Progenitor cell of endocrine pancreas (in vitro differentiated cells): ENCODE measurements at regions not wholly inside any gene's neighbourhood (a gene's known extent, or its start where the extent isn't known, plus 50 kb on each side); places are given as distances from the start of the nearest gene placed in this dataset.

Source experiments
- DNase-seq: peaks from one replicate; pipeline ENCODE4 v3.0.0; 2021; ENCODE audit warnings: low spot score; ENCODE audit not compliant: unreplicated experiment
- H3K27ac Mint-ChIP-seq: 2 replicates; pipeline ENCODE4 v1.8.0; 2021; ENCODE audit warnings: mild to moderate bottlenecking, moderate library complexity, mixed read lengths
- H3K27me3 Mint-ChIP-seq: 2 replicates; pipeline ENCODE4 v1.8.0; 2021; ENCODE audit warnings: mixed read lengths
- H3K36me3 Mint-ChIP-seq: 2 replicates; pipeline ENCODE4 v1.8.0; 2022; ENCODE audit warnings: mixed read lengths; ENCODE audit not compliant: insufficient read depth
- H3K4me1 Mint-ChIP-seq: 2 replicates; pipeline ENCODE4 v1.8.0; 2021; ENCODE audit warnings: low read depth, mixed read lengths
- H3K4me3 Mint-ChIP-seq: 2 replicates; pipeline ENCODE4 v1.8.0; 2021; ENCODE audit warnings: low read depth, mild to moderate bottlenecking, moderate library complexity, mixed read lengths
- H3K9me3 Mint-ChIP-seq: 2 replicates; pipeline ENCODE4 v1.8.0; 2021; ENCODE audit warnings: low read depth, mixed read lengths
- TF ChIP-seq, protein P1 (sequence below): fragments of 200-600 bp; sonication (generic); IDR thresholded peaks from one replicate; pipeline ENCODE4 v1.5.0; 2021; ENCODE audit warnings: antibody characterized with exemption, mild to moderate bottlenecking; ENCODE audit not compliant: unreplicated experiment

DNA sequence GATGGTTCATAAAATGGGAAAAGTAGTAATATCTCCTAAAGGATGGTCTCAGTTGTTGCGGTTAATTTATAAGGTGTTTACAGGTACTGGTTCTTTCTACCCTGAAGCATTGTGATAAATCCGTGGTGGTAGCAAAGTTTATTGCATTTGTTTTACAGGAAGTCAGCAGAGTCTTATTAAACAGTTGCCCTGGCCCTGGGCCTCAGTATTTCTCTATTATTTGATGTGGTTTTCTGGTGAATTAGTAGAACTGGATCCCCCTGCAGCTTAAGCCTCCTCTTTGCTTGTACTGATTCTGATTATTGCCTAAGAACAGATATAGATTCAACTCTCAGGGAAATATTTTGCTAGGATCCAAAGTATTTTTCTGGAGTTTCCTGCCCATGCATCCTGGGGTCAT lies 76.4 kb upstream of the CD55 start:
- Mint-ChIP-seq H3K4me1 (peaks cover 9% of the 10 kb centered on the region), H3K27ac (no peak overlapping the region), H3K4me3 (no peak overlapping the region), H3K36me3 (no peaks in the 10 kb centered on the region), H3K9me3 (no peaks in the 10 kb centered on the region), H3K27me3 (peaks cover 6% of the 10 kb centered on the region)
- TF ChIP-seq, protein P1, sequence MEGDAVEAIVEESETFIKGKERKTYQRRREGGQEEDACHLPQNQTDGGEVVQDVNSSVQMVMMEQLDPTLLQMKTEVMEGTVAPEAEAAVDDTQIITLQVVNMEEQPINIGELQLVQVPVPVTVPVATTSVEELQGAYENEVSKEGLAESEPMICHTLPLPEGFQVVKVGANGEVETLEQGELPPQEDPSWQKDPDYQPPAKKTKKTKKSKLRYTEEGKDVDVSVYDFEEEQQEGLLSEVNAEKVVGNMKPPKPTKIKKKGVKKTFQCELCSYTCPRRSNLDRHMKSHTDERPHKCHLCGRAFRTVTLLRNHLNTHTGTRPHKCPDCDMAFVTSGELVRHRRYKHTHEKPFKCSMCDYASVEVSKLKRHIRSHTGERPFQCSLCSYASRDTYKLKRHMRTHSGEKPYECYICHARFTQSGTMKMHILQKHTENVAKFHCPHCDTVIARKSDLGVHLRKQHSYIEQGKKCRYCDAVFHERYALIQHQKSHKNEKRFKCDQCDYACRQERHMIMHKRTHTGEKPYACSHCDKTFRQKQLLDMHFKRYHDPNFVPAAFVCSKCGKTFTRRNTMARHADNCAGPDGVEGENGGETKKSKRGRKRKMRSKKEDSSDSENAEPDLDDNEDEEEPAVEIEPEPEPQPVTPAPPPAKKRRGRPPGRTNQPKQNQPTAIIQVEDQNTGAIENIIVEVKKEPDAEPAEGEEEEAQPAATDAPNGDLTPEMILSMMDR, result no peak
- DNase-seq, result no peak

DNA sequence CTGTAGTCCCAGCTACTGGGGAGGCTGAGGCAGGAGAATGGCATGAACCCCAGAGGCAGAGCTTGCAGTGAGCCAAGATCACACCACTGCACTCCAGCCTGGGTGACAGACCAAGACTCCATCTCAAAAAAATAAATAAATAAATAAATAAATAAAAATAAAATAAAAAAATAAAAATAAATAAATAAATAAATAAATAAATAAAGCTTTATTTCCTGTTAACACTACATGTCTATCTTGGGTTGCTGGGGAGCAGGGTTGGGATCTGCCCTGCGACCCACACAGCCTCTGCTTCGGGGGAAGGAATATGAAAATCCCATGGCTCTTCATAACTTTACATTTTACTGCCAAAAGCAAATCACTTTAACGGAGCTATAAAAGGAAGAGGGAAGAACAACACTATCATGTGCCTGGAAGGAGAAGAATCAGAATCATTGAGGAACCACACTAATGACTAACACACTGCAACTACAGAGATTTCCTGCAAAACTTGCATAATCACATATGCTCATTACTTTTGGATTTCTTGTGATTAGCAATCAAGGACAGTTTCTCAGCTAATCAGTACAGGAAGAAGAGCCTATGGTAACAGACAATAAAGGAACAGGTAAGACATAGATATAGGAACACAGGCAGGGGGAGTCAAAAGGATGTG lies 72.8 kb upstream of the CD55 start:
- TF ChIP-seq, protein P1, result no peak
- no peak overlapping the region for H3K4me3 Mint-ChIP-seq
- no peak for DNase-seq
- no peak overlapping the region for H3K27ac Mint-ChIP-seq
- peaks cover 10% of the 10 kb centered on the region for H3K9me3 Mint-ChIP-seq
- no peaks in the 10 kb centered on the region for H3K36me3 Mint-ChIP-seq
- no peaks in the 10 kb centered on the region for H3K4me1 Mint-ChIP-seq
- H3K27me3 Mint-ChIP-seq, result peaks cover 6% of the 10 kb centered on the region

DNA sequence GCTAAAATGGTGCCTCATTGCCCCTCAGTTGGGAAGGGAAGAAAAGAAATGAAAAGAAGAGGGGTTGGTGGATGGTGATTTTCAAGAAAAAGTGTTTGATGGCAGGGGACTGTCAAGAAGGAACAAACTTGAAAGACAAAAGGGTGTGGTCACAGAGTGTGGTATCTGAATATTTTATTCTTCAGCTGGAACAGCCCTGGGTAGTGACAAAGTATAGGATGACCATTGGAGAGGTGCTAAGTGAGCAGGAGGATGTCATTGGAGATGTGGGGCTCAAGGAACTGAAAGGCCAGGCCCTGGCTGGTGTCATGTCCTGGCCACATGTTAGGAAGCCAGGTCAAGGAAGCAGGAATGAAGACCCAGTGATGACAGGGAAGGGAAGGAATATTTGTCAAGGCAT lies 71.0 kb upstream of the CD55 start:
- Mint-ChIP-seq H3K4me1 (no peaks in the 10 kb centered on the region), H3K4me3 (no peak overlapping the region), H3K27me3 (peaks cover 4% of the 10 kb centered on the region), H3K9me3 (peaks cover 17% of the 10 kb centered on the region), H3K27ac (no peak overlapping the region), H3K36me3 (no peaks in the 10 kb centered on the region)
- TF ChIP-seq, protein P1, result no peak
- DNase-seq, result no peak

DNA sequence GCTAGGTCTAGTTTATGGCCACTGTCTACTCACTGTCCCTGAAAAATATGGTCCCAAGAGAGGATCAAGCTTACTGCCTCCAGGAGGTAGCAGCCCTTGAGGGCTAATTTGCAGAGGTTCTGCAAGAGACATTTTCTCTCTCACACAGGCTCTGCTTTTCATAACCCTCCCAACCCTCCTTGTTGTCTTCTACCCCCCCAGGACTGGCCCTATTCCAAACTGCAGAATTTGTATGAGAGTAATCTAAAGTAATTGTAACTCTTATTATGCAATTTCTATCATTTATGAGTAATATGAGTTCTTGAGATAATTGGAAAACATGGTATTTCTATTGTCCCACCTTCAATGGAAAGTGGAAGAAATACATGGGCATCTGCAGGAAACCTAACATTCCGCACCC lies 70.4 kb upstream of the CD55 start:
- Mint-ChIP-seq H3K4me3 (no peak overlapping the region), H3K36me3 (no peaks in the 10 kb centered on the region), H3K27ac (no peak overlapping the region)

DNA sequence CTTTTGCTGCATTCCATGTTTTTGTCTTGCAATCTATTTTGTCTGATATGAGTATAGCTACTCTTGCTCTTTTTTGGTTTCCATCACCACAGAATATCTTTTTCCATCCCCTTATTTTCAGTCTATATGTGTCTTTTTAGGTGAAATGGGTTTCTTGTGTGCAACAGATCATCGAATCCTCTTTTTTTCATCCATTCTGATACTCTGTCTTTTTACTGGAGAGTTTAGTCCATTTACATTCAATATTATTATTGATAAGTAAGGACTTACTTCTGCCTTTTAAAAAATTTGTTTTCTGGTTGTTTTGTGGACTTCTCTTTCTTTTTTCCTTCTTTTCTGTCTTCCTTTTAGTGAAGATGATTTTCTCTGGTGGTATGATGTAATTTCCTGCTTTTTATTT lies 64.6 kb upstream of the CD55 start:
- peaks cover 19% of the 10 kb centered on the region for H3K9me3 Mint-ChIP-seq

More for the DNA sequence above, 70.4 kb upstream of the CD55 start:
- no peak for DNase-seq
- no peaks in the 10 kb centered on the region for H3K4me1 Mint-ChIP-seq
- TF ChIP-seq, protein P1, result no peak
- peaks cover 3% of the 10 kb centered on the region for H3K27me3 Mint-ChIP-seq
- H3K9me3 Mint-ChIP-seq, result peaks cover 17% of the 10 kb centered on the region

More for the DNA sequence above, 64.6 kb upstream of the CD55 start:
- Mint-ChIP-seq H3K36me3 (no peaks in the 10 kb centered on the region), H3K27ac (no peak overlapping the region), H3K4me3 (no peak overlapping the region), H3K4me1 (no peaks in the 10 kb centered on the region), H3K27me3 (no peaks in the 10 kb centered on the region)
- DNase-seq, result no peak
- TF ChIP-seq, protein P1, result no peak
